K562 (cell line): ENCODE measurements at regions not wholly inside any gene's neighbourhood (a gene's known extent, or its start where the extent isn't known, plus 50 kb on each side); places are given as distances from the start of the nearest gene placed in this dataset.

ENCODE experiments used
- ATAC-seq: fragments of 200-7000 bp; cut with Tn5 transposase; 3 replicates; pipeline ENCODE4 v1.9.1; 2020; ENCODE audit warnings: moderate library complexity
- BruUV-seq: library from RNA; stranded (reverse); fragments of 400-500 nt; replicated peaks from 2 replicates; lab custom pipeline; 2021; lab: Mats Ljungman, UMichigan
- CTCF ChIA-PET: fragments of 300-600 bp; formaldehyde crosslinking; extraction: SDS; loops from one replicate; lab custom pipeline; 2021; ENCODE audit warnings: low intra/inter-chr PET ratio; lab: Yijun Ruan, JAX
- POLR2A ChIA-PET: fragments of 300-600, 350-650 bp; sonication (Branson Sonifier 250); formaldehyde crosslinking; extraction: SDS; loops from one replicate; lab custom pipeline; 2021; ENCODE audit warnings: antibody characterized with exemption, inconsistent platforms; lab: Yijun Ruan, JAX
- DNase-seq, 4 experiments: peaks; one replicate each; pipeline versions ENCODE4 v3.0.0 to v3.0.0-alpha.2; 2011 to 2018; ENCODE audit warnings: low spot score in 3 of 4, mixed read lengths in 3 of 4; ENCODE audit errors: extremely low read depth in 1 of 4
- FAIRE-seq: peaks from 2 replicates; lab custom pipeline; 2011; peaks lifted over from hg19 to GRCh38; lab: Jason Lieb, UNC
- H2AFZ ChIP-seq: 2 replicates; pipeline ENCODE4 v1.6.0; 2011; ENCODE audit warnings: low read depth, low read length, control low read depth, inconsistent platforms
- H3K27ac ChIP-seq: fragments of 200-600 bp; 3 replicates; pipeline ENCODE4 v1.8.0; 2011; ENCODE audit warnings: low read depth, mild to moderate bottlenecking, control low read depth, inconsistent platforms, low read length, moderate library complexity, mixed read lengths; ENCODE audit errors: extremely low read depth
- H3K27me3 ChIP-seq, 2 experiments: fragments of 300-600 bp in 1 of 2; 2 replicates in 1 of 2; 3 replicates in 1 of 2; pipeline versions ENCODE4 v1.6.0 to v1.8.0; 2011; ENCODE audit warnings: inconsistent platforms in 2 of 2, low read length in 2 of 2, mild to moderate bottlenecking in 1 of 2, mixed read lengths in 1 of 2, moderate library complexity in 1 of 2; ENCODE audit not compliant: control insufficient read depth in 2 of 2, insufficient read depth in 2 of 2
- H3K36me3 ChIP-seq: fragments of 300-600 bp; 3 replicates; pipeline ENCODE4 v1.8.0; 2011; ENCODE audit warnings: mild to moderate bottlenecking, low read length, inconsistent platforms; ENCODE audit not compliant: control insufficient read depth, insufficient read depth
- H3K4me1 ChIP-seq, 2 experiments: fragments of 200-600 bp in 1 of 2; replicated peaks in 1 of 2; 2 replicates in 1 of 2; 3 replicates in 1 of 2; pipeline versions ENCODE4 v1.5.1 to v1.8.0; 2011; ENCODE audit warnings: inconsistent platforms in 2 of 2, low read length in 2 of 2, mild to moderate bottlenecking in 1 of 2, mixed read lengths in 1 of 2, moderate library complexity in 1 of 2; ENCODE audit not compliant: control insufficient read depth in 2 of 2, insufficient read depth in 2 of 2
- H3K4me2 ChIP-seq: 2 replicates; pipeline ENCODE4 v1.6.1; 2011; ENCODE audit warnings: low read length, control low read depth, inconsistent platforms, mixed read lengths; ENCODE audit not compliant: insufficient read depth
- H3K4me3 ChIP-seq: fragments of 200-600 bp; sonication (generic), shearing (Covaris generic); 2 replicates; pipeline ENCODE4 v1.5.1; 2016; ENCODE audit warnings: control low read depth, inconsistent platforms
- H3K79me2 ChIP-seq: fragments of 200-600 bp; 3 replicates; pipeline ENCODE4 v1.8.0; 2011; ENCODE audit warnings: low read length, inconsistent platforms; ENCODE audit not compliant: control insufficient read depth, insufficient read depth
- H3K9ac ChIP-seq, 2 experiments: 2 replicates each; pipeline versions ENCODE4 v1.6.0 to v1.6.1; 2011; ENCODE audit warnings: low read depth in 2 of 2, low read length in 2 of 2, control low read depth in 1 of 2, inconsistent platforms in 1 of 2, mild to moderate bottlenecking in 1 of 2, mixed read lengths in 1 of 2; ENCODE audit not compliant: insufficient read depth in 1 of 2
- H3K9me1 ChIP-seq: one replicate; pipeline ENCODE4 v1.6.0; 2011; ENCODE audit warnings: inconsistent platforms, mild to moderate bottlenecking, low read length, moderate library complexity; ENCODE audit not compliant: control insufficient read depth, insufficient read depth
- H3K9me3 ChIP-seq: replicated peaks from 2 replicates; pipeline ENCODE4 v1.5.1; 2011; ENCODE audit warnings: low read depth, low read length, inconsistent platforms; ENCODE audit not compliant: control insufficient read depth, insufficient read depth
- H4K20me1 ChIP-seq: replicated peaks from 2 replicates; pipeline ENCODE4 v1.6.1; 2011; ENCODE audit warnings: low read length, inconsistent platforms, mixed read lengths; ENCODE audit not compliant: control insufficient read depth, insufficient read depth
- CBX8 ChIP-seq: fragments of 200-600 bp; sonication (generic); IDR thresholded peaks from 2 replicates; pipeline ENCODE4 v1.6.1; 2012; ENCODE audit warnings: borderline replicate concordance, mixed run types, low read depth, mild to moderate bottlenecking, moderate library complexity, mixed read lengths, low read length, control low read depth, inconsistent platforms; ENCODE audit not compliant: poor library complexity, severe bottlenecking; ENCODE audit errors: extremely low read depth
- HMG20A ChIP-seq: fragments of 450-650 bp; formaldehyde crosslinking; conservative IDR thresholded peaks from 2 replicates; pipeline ENCODE4 v1.4.0; 2020; ENCODE audit warnings: mild to moderate bottlenecking, mixed read lengths
- ILF3 ChIP-seq: fragments of 450-650 bp; IDR thresholded peaks from 2 replicates; pipeline ENCODE4 v1.6.1; 2018; ENCODE audit warnings: antibody characterized with exemption, mild to moderate bottlenecking, moderate library complexity, borderline replicate concordance
- SMAD2 ChIP-seq: fragments of 150-350 bp; IDR thresholded peaks from 2 replicates; pipeline ENCODE4 v1.6.1; 2014; ENCODE audit warnings: low read depth, mild to moderate bottlenecking, low read length
- SMC3 ChIP-seq: conservative IDR thresholded peaks from 2 replicates; pipeline ENCODE4 v1.6.1; 2011; ENCODE audit warnings: low read depth, low read length, improper control_type of control experiment; ENCODE audit not compliant: insufficient read depth
- WGBS: fragments of 100-300 bp; shearing (Covaris generic); methylation state at CpG from one replicate; pipeline ENCODE4 v1.1.6; 2016; ENCODE audit warnings: low coverage, mixed read lengths; ENCODE audit not compliant: insufficient coverage; ENCODE audit errors: missing lambda C conversion rate; 5-methylcytosine and 5-hydroxymethylcytosine counted together
- in situ Hi-C: fragments of 300-500 bp; cut with MboI; formaldehyde crosslinking; loops from 4 replicates; pipeline ENCODE4 v1.15.0; 2018; ENCODE audit warnings: inconsistent platforms, mixed read lengths
- intact Hi-C: fragments of 100-400 bp; cut with micrococcal nuclease; formaldehyde crosslinking; loops from 2 replicates; pipeline ENCODE4 v1.14.2; 2022

GRCh38 chr6:77011929-77012545 is 451.3 kb downstream of the HTR1B start:
- intact Hi-C loops (no loop called here), in situ Hi-C loops (no loop called here)
- 0% methylated on average over 10 of the region's 10 CpGs for WGBS
- H3K79me2 ChIP-seq: no peaks in the 10 kb centered on the region
- TF ChIP-seq ILF3 (no peak), SMAD2 (no peak), SMC3 (no peak), HMG20A (CRISPR knock-in tag) (no peak), CBX8 (no peak)
- no peak overlapping the region for H2AFZ ChIP-seq
- no peaks in the 10 kb centered on the region for H3K9me1 ChIP-seq
- H3K36me3 ChIP-seq: no peaks in the 10 kb centered on the region
- H3K9ac ChIP-seq: no peak overlapping the region
- H3K9me3 ChIP-seq: no peaks in the 10 kb centered on the region; the same call in 1 of the 2 replicates
- no peak for FAIRE-seq
- no peaks in the 10 kb centered on the region for H3K27me3 ChIP-seq
- DNase-seq: no peak
- ChIA-PET CTCF (no interaction called here), POLR2A (no interaction called here)
- no peaks in the 10 kb centered on the region for H4K20me1 ChIP-seq
- no peak overlapping the region for H3K4me2 ChIP-seq
- BruUV-seq: no TSS peak
- ATAC-seq: no peak
- no peak overlapping the region for H3K4me3 ChIP-seq
- H3K27ac ChIP-seq: no peak overlapping the region
- H3K4me1 ChIP-seq: no peaks in the 10 kb centered on the region
